SK-N-SH (cell line): ENCODE measurements at regions not wholly inside any gene's neighbourhood (a gene's known extent, or its start where the extent isn't known, plus 50 kb on each side); places are given as distances from the start of the nearest gene placed in this dataset.

ENCODE experiments used
- CTCF ChIP-seq: fragments of 200-600 bp; sonication (generic); IDR thresholded peaks from 2 replicates; pipeline ENCODE4 v1.6.1; 2017; ENCODE audit warnings: antibody characterized with exemption, mild to moderate bottlenecking, moderate library complexity
- ELF1 ChIP-seq: IDR thresholded peaks from 2 replicates; pipeline ENCODE4 v1.4.0; 2012
- EP300 ChIP-seq, 2 experiments: IDR thresholded peaks; 2 replicates each; pipeline versions ENCODE4 v1.4.0 to v1.6.1; 2012; ENCODE audit warnings: borderline replicate concordance in 1 of 2, low read depth in 1 of 2, low read length in 1 of 2
- EZH2phosphoT487 ChIP-seq: fragments of 200-600 bp; sonication (generic); IDR thresholded peaks from 2 replicates; pipeline ENCODE4 v1.6.1; 2017; ENCODE audit warnings: low read depth, mixed run types, mild to moderate bottlenecking, antibody characterized with exemption, moderate library complexity, borderline replicate concordance
- FOXJ3 ChIP-seq: sonication (generic); formaldehyde crosslinking; IDR thresholded peaks from 2 replicates; pipeline ENCODE4 v1.5.1; 2020; ENCODE audit warnings: mild to moderate bottlenecking, missing genetic modification reagents
- GABPA ChIP-seq: IDR thresholded peaks from 2 replicates; pipeline ENCODE4 v1.4.0; 2012; ENCODE audit warnings: low read depth, mild to moderate bottlenecking
- POLR2AphosphoS5 ChIP-seq: IDR thresholded peaks from 2 replicates; pipeline ENCODE4 v1.6.1; 2012; ENCODE audit warnings: low read depth, low read length
- RAD21 ChIP-seq: IDR thresholded peaks from 2 replicates; pipeline ENCODE4 v1.6.1; 2012; ENCODE audit warnings: mild to moderate bottlenecking, low read length
- TAF1 ChIP-seq: IDR thresholded peaks from 2 replicates; pipeline ENCODE4 v1.6.1; 2012; ENCODE audit warnings: low read depth, mild to moderate bottlenecking, low read length, moderate library complexity, borderline replicate concordance
- TEAD4 ChIP-seq: IDR thresholded peaks from 2 replicates; pipeline ENCODE4 v1.4.0; 2012; ENCODE audit warnings: mild to moderate bottlenecking, borderline replicate concordance; ENCODE audit not compliant: insufficient read depth
- USF2 ChIP-seq: fragments of 150-350 bp; IDR thresholded peaks from 2 replicates; pipeline ENCODE4 v1.6.1; 2017; ENCODE audit warnings: antibody characterized with exemption, low read length, low read depth, borderline replicate concordance

- TF ChIP-seq CTCF (no peak), EZH2phosphoT487 (no peak), POLR2AphosphoS5 (no peak), RAD21 (no peak), TEAD4 (no peak), GABPA (no peak), EP300 (IDR thresholded peaks at IDR 0.05; ENCODE audit: borderline replicate concordance in 1 of 2, low read depth in 1 of 2, low read length in 1 of 2) (no peak), TAF1 (no peak), FOXJ3 (CRISPR knock-in tag) (no peak), USF2 (no peak), ELF1 (no peak)
These were observed 1341.5 kb upstream of the ACVR2A start for GRCh38 chr2:146503366-146503765.
